ENCODE measurements at regions not wholly inside any gene's neighbourhood (a gene's known extent, or its start where the extent isn't known, plus 50 kb on each side); places are given as distances from the start of the nearest gene placed in this dataset.

DNA sequence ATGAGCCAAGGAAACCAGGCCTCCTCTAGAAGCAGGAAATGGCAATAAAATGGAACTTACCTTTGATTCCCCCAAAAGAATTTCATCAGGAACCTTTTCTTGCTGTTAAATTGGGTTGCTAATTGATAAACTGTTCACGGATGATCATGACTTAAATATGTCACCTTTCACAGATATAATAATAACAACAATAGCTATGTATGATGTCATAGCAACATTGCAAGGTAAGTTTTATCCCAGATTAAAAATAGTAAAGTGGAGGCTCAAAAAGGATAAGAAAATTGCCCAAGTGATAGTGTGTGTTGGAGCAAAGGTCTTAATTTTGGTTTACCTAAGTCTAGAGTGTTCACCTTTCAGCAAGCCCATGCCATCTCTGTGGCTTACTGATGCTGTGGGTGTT, 357.6 kb upstream of the CELF2 start:
- TF ChIP-seq, protein P1, sequence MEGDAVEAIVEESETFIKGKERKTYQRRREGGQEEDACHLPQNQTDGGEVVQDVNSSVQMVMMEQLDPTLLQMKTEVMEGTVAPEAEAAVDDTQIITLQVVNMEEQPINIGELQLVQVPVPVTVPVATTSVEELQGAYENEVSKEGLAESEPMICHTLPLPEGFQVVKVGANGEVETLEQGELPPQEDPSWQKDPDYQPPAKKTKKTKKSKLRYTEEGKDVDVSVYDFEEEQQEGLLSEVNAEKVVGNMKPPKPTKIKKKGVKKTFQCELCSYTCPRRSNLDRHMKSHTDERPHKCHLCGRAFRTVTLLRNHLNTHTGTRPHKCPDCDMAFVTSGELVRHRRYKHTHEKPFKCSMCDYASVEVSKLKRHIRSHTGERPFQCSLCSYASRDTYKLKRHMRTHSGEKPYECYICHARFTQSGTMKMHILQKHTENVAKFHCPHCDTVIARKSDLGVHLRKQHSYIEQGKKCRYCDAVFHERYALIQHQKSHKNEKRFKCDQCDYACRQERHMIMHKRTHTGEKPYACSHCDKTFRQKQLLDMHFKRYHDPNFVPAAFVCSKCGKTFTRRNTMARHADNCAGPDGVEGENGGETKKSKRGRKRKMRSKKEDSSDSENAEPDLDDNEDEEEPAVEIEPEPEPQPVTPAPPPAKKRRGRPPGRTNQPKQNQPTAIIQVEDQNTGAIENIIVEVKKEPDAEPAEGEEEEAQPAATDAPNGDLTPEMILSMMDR (IDR thresholded peaks at IDR 0.05): no peak
- no peak for TF ChIP-seq EP300 (IDR thresholded peaks at IDR 0.05)
- TF ChIP-seq POLR2AphosphoS5 (IDR thresholded peaks at IDR 0.05): no peak
- TF ChIP-seq POLR2A (IDR thresholded peaks at IDR 0.05): no peak
